ENCODE measurements at regions not wholly inside any gene's neighbourhood (a gene's known extent, or its start where the extent isn't known, plus 50 kb on each side); places are given as distances from the start of the nearest gene placed in this dataset.

DNA sequence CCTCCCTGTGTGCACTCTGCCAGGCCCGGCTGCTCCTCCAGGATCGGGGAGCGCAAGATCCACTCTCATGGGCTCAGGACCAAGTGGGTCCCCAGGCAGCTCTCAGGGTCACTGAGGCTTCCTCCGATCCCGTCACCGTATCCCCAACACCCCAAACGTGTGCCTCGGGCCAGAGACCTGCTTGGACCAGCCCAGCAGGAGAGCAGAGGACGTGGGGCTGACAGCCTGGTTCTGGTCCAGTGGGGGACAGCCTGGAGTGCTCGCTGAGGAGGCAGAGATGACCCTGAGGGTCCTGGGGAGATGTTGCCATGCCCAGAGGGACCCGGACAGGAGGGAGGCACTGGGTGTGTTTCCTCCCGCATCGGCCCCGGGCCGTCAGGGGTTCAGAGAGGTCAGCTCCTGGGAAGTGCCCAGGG is 1402.6 kb downstream of the BRD1 start:
- POLR2A ChIA-PET: no interaction called here
- no peak overlapping the region for H3K4me3 Mint-ChIP-seq
- no peak overlapping the region for H3K27ac Mint-ChIP-seq
- Histone ChIP-seq H3K4me1 (ENCODE audit: control insufficient read depth in 2 of 2, insufficient read depth in 2 of 2, low read length in 2 of 2) (no peaks in the 10 kb centered on the region), H3K79me2 (ENCODE audit: control insufficient read depth, insufficient read depth, low read length) (no peaks in the 10 kb centered on the region), H3K4me3 (ENCODE audit: control extremely low read depth in 1 of 5, extremely low read depth in 1 of 5, insufficient read depth in 1 of 5, low read depth in 2 of 5, low read length in 4 of 5) (no peak overlapping the region), H2AFZ (ENCODE audit: insufficient read depth, low read depth, low read length, poor library complexity, severe bottlenecking) (no peak overlapping the region), H3K4me2 (replicated peaks; ENCODE audit: low read depth, low read length, poor library complexity, severe bottlenecking) (no peak overlapping the region), H3K27me3 (replicated peaks in 1 of 4; ENCODE audit: control extremely low read depth in 1 of 4, control insufficient read depth in 3 of 4, insufficient read depth in 4 of 4, low read length in 3 of 4) (no peaks in the 10 kb centered on the region), H3K9ac (ENCODE audit: low read length) (no peak overlapping the region), H3K9me3 (ENCODE audit: control extremely low read depth in 1 of 3, control insufficient read depth in 2 of 3, insufficient read depth in 1 of 3, low read length in 2 of 3) (peaks cover 0 to 9% (median 0%) of the 10 kb centered on the region in 3 donors), H3K36me3 (replicated peaks in 1 of 2; ENCODE audit: control extremely low read depth in 1 of 2, control insufficient read depth in 1 of 2, extremely low read depth in 1 of 2, insufficient read depth in 2 of 2, low read length in 1 of 2) (no peaks in the 10 kb centered on the region), H4K20me1 (ENCODE audit: control insufficient read depth, insufficient read depth, low read length, poor library complexity, severe bottlenecking) (no peaks in the 10 kb centered on the region), H3K27ac (ENCODE audit: low read length in 2 of 2) (no peak overlapping the region)
- peaks cover 21% of the 10 kb centered on the region for H3K27me3 Mint-ChIP-seq
- WGBS (ENCODE audit: insufficient coverage): 91% methylated on average over 15 of the region's 15 CpGs
- no peak for ATAC-seq (ENCODE audit: low read depth)
- H3K9me3 Mint-ChIP-seq (ENCODE audit: insufficient read depth): no peaks in the 10 kb centered on the region
- CTCF ChIA-PET: no interaction called here
- intact Hi-C loops (cut with micrococcal nuclease): no loop called here
- no peaks in the 10 kb centered on the region for H3K4me1 Mint-ChIP-seq
- no peak for TF ChIP-seq CTCF (IDR thresholded peaks at IDR 0.05)
- TF ChIP-seq EZH2 (IDR thresholded peaks at IDR 0.05; ENCODE audit: borderline replicate concordance, insufficient read depth, low read depth, low read length, poor library complexity, severe bottlenecking): no peak
- DNase-seq: no peak

GRCh38 chr22:48424661-48425060 is 1403.0 kb downstream of the BRD1 start:
- DNase-seq: no peak
- H3K79me2 ChIP-seq (ENCODE audit: control insufficient read depth, insufficient read depth, low read length): no peaks in the 10 kb centered on the region
- no peaks in the 10 kb centered on the region for H3K4me1 Mint-ChIP-seq
- no peaks in the 10 kb centered on the region for H3K9me3 Mint-ChIP-seq (ENCODE audit: insufficient read depth)
- no peaks in the 10 kb centered on the region for H3K4me1 ChIP-seq (ENCODE audit: control insufficient read depth in 2 of 2, insufficient read depth in 2 of 2, low read length in 2 of 2)
- H3K27me3 Mint-ChIP-seq: peaks cover 22% of the 10 kb centered on the region
- ChIA-PET CTCF (no interaction called here), POLR2A (no interaction called here)
- no peak for TF ChIP-seq EZH2 (IDR thresholded peaks at IDR 0.05; ENCODE audit: borderline replicate concordance, insufficient read depth, low read depth, low read length, poor library complexity, severe bottlenecking)
- intact Hi-C loops (cut with micrococcal nuclease): no loop called here
- no peaks in the 10 kb centered on the region for H3K27me3 ChIP-seq (replicated peaks in 1 of 4; ENCODE audit: control extremely low read depth in 1 of 4, control insufficient read depth in 3 of 4, insufficient read depth in 4 of 4, low read length in 3 of 4)
- no peak for ATAC-seq (ENCODE audit: low read depth)
- H3K4me2 ChIP-seq (replicated peaks; ENCODE audit: low read depth, low read length, poor library complexity, severe bottlenecking): no peak overlapping the region
- H3K27ac ChIP-seq (ENCODE audit: low read length in 2 of 2): no peak overlapping the region
- H3K9me3 ChIP-seq (ENCODE audit: control extremely low read depth in 1 of 3, control insufficient read depth in 2 of 3, insufficient read depth in 1 of 3, low read length in 2 of 3): peaks cover 0 to 9% (median 0%) of the 10 kb centered on the region in 3 donors
- WGBS (ENCODE audit: insufficient coverage): 76% methylated on average over 4 of the region's 5 CpGs
- H2AFZ ChIP-seq (ENCODE audit: insufficient read depth, low read depth, low read length, poor library complexity, severe bottlenecking): no peak overlapping the region
- H3K4me3 ChIP-seq (ENCODE audit: control extremely low read depth in 1 of 5, extremely low read depth in 1 of 5, insufficient read depth in 1 of 5, low read depth in 2 of 5, low read length in 4 of 5): no peak overlapping the region
- no peaks in the 10 kb centered on the region for H3K36me3 ChIP-seq (replicated peaks in 1 of 2; ENCODE audit: control extremely low read depth in 1 of 2, control insufficient read depth in 1 of 2, extremely low read depth in 1 of 2, insufficient read depth in 2 of 2, low read length in 1 of 2)
- no peak overlapping the region for H3K4me3 Mint-ChIP-seq
- no peaks in the 10 kb centered on the region for H4K20me1 ChIP-seq (ENCODE audit: control insufficient read depth, insufficient read depth, low read length, poor library complexity, severe bottlenecking)
- H3K9ac ChIP-seq (ENCODE audit: low read length): no peak overlapping the region
- no peak overlapping the region for H3K27ac Mint-ChIP-seq
